ENCODE measurements at regions not wholly inside any gene's neighbourhood (a gene's known extent, or its start where the extent isn't known, plus 50 kb on each side); places are given as distances from the start of the nearest gene placed in this dataset.
A peak's percentile ranks its signal among the peaks of the same experiment; 100 is the strongest.

GRCh38 chr1:114315631-114316030 lies 162.0 kb upstream of the SYT6 start:
- no peak for DNase-seq (ENCODE audit: low read depth in 2 of 3, low spot score in 2 of 3)

- no peak for DNase-seq (ENCODE audit: low read depth in 2 of 3, low spot score in 2 of 3)
Measured at GRCh38 chr1:114314576-114314975, 160.9 kb upstream of the SYT6 start.

GRCh38 chr1:114314098-114314497 lies 160.4 kb upstream of the SYT6 start:
- no peak for DNase-seq (ENCODE audit: low read depth in 2 of 3, low spot score in 2 of 3)

DNA sequence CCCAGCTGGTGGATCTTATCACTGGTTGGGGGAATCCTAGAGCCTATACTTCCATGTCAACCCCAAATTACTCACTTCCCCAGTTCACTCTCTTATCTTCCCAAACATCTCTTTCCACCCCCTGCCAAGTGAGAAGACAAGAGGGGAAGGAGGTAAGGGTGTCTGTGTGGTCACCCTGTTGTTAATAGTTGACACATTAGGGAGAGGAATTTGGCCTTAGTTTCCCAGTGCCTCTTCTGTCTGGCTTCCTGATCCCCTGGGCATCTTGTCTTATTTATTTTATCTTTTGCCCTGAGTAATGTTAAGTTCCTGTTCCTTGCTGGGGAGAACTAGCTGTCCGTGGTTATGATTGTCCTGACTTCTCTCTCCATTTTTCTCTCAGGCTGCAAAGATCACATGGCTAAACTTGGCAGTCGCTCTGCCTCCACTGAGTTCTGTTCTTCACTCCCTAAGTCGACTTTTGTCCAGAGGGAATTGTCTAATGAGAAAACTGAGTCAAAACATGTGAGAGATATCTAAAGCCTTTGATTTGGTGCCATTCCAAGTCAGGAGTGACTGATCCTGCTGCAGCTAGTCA lies 157.1 kb upstream of the SYT6 start:
- DNase-seq (ENCODE audit: low read depth in 2 of 3, low spot score in 2 of 3), result peak in 1 of 3 donors; percentile 10

DNA sequence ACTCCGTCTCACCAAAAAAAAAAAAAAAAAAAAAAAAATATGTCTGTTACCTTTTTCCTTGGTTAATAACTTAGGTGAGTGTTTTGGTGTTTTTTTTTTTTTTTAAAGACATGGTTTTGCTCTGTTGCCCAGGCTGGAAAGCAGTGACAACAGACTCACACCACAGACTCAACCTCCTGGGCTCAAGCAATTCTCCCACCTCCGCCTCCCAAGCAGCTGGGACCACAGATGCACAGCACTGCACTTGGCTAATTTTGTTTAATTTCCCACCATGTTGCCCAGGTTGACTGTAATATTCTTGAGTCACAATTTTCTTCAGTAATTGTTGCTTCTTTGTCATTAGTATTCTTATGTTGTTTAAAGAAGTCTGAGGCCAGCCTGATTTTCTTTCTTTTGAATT lies 149.2 kb upstream of the SYT6 start:
- DNase-seq (ENCODE audit: low read depth in 2 of 3, low spot score in 2 of 3), result no peak

DNA sequence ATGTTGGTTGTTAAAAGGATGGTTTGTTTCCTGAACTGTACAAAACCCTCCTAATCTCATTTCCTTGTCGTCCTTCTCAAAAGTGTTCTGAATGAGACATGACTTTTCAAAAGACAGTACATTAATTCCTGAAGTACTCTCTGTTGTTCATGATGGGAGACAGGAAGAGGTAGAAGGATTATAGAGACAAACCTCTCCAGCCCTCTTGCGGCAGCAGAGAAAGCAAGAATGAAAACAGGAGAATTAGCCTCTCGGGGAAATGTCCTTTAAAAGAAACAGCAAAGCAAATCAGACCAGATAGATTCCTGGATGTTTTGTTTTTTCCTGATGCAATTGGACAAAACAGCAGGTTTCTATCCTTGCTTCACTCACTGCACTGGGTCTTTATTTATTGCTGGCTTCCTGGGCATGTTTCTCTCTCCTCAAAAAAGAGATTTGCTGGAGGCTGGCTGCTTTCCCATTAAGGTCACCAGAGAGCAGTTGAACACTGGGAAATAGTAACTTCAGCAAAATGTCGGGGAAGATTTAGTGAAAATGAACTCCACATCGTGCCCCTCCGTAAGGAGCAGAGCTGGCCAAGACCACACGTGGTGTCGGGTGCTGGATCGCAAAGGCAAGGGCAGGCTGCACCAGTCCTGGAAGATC lies 145.8 kb upstream of the SYT6 start:
- DNase-seq (ENCODE audit: low read depth in 2 of 3, low spot score in 2 of 3), result no peak

DNA sequence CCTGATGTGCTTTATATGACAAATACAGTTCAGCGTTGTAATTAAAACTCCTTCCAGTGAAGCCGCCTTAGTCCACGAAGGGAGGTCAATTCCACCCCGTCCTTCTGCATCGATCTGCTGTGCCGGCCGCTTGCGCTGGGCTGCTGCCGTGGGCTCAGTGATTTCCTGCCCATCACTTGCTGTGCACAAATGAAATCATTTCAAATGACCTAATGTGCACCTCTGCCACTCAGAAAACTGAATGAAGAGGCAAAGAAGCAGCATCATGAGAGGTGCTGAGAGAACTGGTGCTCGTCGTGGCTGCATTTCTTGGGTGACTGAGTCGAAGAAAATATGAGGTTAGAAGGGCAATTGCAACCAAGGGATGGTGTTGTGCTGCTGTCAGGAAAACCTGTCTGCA lies 144.3 kb upstream of the SYT6 start:
- DNase-seq (ENCODE audit: low read depth in 2 of 3, low spot score in 2 of 3), result no peak

DNA sequence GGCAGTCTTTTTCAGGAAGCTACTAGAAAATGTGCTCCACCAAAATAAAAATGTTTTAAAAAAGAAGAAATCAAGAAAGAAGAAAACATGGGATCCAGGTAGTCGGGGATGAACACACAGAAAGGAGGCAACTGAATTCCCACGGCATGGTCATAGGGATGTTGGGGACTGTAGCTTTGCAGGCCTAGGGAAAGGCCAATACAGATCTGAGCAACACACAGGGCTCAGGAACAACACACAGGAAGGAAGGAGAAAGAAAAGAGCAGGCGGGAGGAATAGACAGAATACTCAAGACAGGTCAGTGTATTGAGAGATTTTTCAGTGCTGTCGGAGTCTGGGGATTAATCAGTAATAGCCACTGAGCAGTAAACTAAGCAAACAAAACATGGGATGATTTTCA lies 142.7 kb upstream of the SYT6 start:
- DNase-seq (ENCODE audit: low read depth in 2 of 3, low spot score in 2 of 3), result no peak

GRCh38 chr1:114295321-114295720 lies 141.7 kb upstream of the SYT6 start:
- DNase-seq (ENCODE audit: low read depth in 2 of 3, low spot score in 2 of 3), result no peak

DNA sequence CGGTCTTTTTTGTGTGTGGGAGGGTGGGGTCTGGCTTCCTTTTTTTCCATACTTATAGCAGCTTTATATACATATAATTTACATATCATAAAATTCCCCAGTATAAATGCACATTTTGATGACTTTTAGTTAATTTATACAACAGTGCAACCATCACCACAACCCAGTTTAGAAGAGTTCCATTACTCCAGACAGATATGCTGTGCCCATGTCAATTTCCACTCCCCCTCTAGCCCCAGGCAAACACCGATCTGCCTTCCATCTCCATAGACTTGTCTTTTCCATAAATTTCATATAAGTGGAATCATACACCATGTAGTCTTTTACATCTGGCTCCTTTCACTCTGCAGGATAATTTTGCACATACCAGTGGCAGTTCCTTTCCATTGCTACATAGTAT lies 139.2 kb upstream of the SYT6 start:
- no peak for DNase-seq (ENCODE audit: low read depth in 2 of 3, low spot score in 2 of 3)

DNA sequence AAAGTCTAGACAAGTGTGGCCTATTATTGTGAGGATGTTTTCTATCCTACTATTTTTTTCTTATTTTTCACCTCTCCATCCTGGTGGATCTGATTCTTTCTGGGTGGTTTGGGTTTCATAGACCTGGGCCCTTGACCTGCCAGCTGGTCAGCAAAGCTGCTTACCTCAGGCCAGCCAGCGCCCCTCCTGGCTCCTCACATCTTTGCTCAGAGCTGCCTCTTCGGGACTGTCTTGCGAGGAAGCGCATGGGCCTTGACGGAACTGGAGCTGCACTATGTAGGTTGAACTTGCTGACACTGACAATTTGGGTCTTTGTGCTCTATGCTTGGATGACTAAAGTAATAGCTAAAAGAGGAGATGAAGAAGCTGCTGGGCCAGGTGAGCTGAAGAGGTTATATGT lies 138.5 kb upstream of the SYT6 start:
- no peak for DNase-seq (ENCODE audit: low read depth in 2 of 3, low spot score in 2 of 3)

- no peak for DNase-seq (ENCODE audit: low read depth in 2 of 3, low spot score in 2 of 3)
Measured at GRCh38 chr1:114290776-114291175, 137.1 kb upstream of the SYT6 start.

DNA sequence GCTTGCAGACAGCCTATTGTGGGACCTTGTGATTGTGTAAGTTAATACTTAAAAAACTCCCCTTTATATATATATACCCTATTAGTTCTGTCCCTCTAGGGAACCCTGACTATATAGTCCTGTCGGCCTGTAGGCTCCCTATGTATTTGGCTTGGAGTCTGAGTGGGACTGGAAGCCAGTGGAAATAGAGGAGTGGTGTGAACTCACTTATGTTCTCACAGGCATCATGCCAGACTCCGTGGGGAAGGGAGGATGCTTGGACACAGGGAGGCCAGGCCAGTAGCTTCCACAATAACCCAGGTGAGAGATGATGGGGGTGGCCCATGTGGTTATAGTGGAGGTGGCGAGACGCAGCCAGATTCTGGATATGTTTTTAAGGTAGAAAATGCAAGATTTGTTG lies 136.7 kb upstream of the SYT6 start:
- DNase-seq (ENCODE audit: low read depth in 2 of 3, low spot score in 2 of 3), result no peak

DNA sequence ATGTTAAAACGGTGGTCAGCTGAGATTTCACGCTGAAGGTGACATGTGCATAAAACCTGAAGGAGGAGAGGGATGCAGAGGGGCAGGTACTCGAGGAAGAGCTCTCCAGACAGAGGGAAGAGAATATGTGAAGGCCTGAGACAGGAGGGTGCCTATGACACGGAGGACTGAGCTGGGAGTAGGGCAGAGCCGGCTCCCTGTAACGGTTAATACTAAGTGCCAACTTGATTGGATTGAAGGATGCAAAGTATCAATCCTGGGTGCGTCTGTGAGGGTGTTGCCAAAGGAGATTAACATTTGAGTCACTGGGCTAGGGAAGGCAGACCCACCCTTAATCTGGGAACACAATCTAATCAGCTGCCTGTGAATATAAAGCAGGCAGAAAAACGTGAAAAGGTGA lies 136.2 kb upstream of the SYT6 start:
- no peak for DNase-seq (ENCODE audit: low read depth in 2 of 3, low spot score in 2 of 3)

DNA sequence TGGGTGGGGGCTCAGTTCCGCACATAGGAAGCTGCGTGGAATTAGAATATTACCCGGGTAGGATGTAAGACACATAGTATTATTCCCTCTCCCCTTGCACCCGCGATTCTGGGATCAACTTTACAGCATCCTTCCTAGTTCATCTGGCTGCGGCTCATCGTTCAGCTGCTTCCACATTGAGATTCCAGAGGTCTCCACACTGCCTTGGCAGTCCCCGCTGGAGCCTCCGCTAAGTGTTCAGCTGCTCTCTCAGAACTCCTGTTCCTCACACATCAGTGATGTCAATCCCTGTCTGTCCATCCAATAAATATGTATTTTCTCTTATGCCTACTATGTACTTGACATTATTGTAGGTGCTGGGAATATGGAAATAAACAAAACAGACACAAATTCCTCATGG lies 135.6 kb upstream of the SYT6 start:
- DNase-seq (ENCODE audit: low read depth in 2 of 3, low spot score in 2 of 3), result no peak

DNA sequence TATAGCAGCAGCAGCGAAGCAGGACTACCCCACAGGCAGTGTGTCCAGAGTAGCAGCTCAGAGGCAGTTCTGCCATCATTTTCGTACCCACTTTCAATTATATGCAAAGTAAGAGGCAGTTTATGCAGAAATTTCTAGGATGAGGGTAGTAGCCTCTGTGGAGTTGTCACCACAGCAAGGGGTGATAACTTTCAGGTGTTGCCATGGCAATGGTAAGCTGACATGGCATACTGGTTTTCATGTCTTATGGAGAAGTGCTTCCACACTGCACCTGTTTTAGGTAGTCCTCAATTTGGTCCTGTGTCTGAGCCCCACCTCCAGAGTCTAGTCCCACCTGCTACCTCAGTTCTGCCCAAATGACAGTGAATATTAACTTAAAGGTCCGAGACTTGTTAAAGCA lies 133.3 kb upstream of the SYT6 start:
- no peak for DNase-seq (ENCODE audit: low read depth in 2 of 3, low spot score in 2 of 3)

GRCh38 chr1:114286179-114286578 lies 132.5 kb upstream of the SYT6 start:
- DNase-seq (ENCODE audit: low read depth in 2 of 3, low spot score in 2 of 3), result no peak

DNA sequence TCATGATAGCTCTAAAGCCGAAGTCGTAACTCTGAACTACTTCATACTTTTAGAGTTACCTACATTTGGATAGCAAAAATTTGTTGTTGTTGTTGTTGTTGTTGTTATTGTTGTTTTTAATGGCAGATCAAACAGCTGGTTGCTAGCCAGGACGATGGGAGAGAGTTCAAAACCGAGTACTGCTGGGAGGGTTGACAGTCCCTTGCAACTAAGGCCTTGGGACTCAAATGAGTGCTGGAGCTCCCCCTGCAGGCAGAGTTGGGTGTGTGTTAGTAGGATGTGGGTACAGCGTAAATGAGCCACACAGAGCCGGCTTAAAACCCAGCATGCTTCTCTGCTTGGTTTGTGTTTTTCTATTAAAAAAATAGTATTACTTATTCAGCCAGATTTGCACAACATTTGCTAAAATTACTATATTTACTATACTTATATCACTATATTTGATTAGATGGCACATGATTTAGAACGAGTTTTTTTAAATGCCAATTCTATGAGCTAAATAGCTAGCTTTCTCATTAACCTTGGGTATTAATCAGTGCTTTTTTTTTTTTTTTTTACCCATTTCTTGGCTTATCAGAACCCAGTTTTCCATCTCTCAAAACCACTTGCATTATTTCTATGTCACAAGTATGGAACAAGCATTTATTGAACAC lies 129.2 kb upstream of the SYT6 start:
- DNase-seq (ENCODE audit: low read depth in 2 of 3, low spot score in 2 of 3), result peak; percentile 58 to 96 (median 83)

GRCh38 chr1:114278911-114279310 lies 125.2 kb upstream of the SYT6 start:
- DNase-seq (ENCODE audit: low read depth in 2 of 3, low spot score in 2 of 3), result no peak

GRCh38 chr1:114278430-114278829 lies 124.8 kb upstream of the SYT6 start:
- no peak for DNase-seq (ENCODE audit: low read depth in 2 of 3, low spot score in 2 of 3)

DNA sequence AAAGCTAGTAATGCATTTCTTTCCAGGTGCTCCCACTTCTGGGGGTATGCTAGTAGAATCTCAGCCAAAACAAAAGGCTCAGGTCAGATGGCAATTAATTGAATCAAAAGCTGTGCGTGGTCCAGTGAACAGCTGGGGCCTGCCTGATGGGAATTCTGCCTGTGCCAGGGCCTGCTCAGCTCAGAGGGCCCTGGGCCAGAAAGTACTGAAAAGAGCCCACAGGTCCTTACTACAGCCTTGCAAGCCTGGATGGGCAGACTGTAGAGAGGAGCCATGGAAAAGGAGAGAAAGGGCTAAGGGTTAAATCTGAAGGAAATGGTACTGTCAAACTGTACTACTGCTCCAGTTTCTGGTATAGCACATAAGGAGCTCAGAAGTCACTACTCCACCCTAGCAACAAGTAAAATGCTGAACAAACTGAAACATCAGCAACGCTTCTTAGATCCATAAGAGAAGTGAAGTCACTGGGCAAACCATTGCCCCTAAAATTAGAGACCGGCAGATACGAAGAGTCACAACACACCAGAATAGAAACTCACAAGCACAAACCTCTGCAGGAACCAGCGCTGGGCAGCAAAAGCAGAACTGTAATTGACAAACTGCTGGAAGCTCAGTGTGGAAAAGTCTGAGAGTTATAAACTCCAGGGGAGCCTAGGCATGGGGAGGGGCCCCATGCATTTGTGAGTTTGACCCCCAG lies 121.1 kb upstream of the SYT6 start:
- no peak for DNase-seq (ENCODE audit: low read depth in 2 of 3, low spot score in 2 of 3)

DNA sequence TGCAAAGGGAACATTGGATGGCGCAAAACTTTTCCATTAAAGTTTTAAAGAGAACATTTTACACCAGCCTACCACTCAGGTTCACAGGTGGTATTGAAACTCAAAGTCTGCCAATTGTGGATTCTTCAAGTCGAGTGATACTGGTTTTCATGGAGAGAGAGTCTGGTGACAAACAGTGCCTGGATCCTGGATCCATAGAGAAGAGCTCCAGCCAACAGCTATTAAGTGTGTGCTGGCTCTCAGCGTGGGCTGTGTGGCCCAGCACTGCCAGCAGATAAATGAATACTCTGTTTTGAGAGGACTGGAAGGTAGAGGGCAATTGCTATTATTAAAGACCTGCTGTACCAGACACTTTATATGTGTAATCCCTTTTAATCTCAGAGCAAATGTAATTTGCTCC lies 118.9 kb upstream of the SYT6 start:
- no peak for DNase-seq (ENCODE audit: low read depth in 2 of 3, low spot score in 2 of 3)
